HG03103 (cell line): ENCODE measurements at regions not wholly inside any gene's neighbourhood (a gene's known extent, or its start where the extent isn't known, plus 50 kb on each side); places are given as distances from the start of the nearest gene placed in this dataset.
"Not testable (repeated sequence)": the region's sequence is repeated elsewhere in the genome, so short reads cannot be mapped to it uniquely, and the experiment has no call there.

Experiments
- ATAC-seq: cut with Tn5 transposase; IDR thresholded peaks from one replicate; pipeline ENCODE4 v1.9.1; 2021; ENCODE audit warnings: low read depth; ENCODE audit not compliant: unreplicated experiment

DNA sequence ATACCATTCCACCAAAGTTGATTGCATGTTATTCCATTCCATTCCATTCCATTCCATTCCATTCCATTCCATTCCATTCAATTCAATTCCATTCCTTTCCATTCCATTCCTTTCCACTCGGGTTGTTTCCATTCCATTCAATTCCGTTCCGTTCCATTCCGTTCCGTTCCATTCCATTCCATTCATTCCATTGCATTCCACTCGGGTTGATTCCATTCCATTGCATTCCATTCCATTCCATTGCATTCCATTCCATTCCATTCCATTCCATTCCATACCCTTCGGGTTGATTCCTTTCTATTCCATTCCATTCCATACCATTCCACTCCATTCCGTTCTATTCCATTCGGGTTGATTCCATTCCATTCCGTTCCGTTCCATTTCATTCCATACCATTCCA, 166.9 kb downstream of the CWH43 start:
- peak; percentile 30 for ATAC-seq

DNA sequence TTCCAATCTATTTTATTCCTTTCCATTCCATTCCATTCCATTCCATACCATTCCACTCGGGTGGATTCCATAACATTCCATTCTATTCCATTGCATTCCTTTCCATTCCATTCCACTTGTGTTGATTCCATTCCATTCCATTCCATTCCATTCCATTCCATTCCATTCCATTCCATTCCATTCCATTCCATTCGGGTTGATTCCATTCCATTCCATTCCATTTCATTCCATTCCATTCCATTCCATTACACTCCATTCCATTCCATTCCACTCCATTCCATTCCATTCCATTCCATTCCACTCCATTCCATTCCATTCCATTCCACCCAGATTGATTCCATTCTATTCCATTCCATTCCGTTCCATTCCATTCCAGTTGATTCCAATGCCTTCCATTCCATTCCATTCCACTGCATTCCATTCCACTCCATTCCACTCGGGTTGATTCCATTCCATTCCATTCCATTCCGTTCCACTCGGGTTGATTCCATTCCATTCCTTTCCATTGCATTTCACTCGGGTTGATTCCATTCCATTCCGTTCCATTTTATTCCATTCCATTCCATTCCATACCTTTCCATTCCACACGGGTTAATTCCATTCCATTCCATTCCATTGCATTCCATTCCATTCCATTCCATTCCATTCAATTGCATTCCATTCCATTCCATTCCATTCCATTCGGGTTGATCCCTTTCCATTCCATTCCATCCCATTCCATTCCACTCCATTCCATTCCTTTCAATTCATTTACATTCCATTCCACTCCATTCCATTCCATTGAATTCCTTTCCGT, 168.4 kb downstream of the CWH43 start:
- peak; percentile 56 for ATAC-seq

DNA sequence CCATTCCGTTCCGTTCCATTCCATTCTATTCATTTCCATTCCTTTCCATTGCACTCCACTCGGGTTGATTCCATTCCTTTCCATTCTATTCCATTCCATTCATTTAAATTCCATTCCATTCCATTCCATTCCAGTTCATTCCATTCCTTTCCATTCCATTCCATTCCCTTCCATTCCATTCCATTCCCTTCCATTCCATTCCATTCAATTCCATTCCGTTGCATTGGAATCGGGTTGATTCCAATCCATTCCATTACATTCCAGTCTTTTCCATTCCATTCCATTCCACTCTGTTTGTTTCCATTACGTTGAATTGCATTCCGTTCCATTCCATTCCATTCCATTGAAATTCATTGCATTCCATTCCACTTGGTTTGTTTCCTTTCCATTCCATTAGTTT, 169.2 kb downstream of the CWH43 start:
- ATAC-seq: not testable (repeated sequence)

GRCh38 chr4:49156309-49156708, 170.2 kb downstream of the CWH43 start:
- not testable (repeated sequence) for ATAC-seq

- not testable (repeated sequence) for ATAC-seq
Observed at GRCh38 chr4:49157630-49158029, 171.6 kb downstream of the CWH43 start.

GRCh38 chr4:49161111-49161541, 175.1 kb downstream of the CWH43 start:
- ATAC-seq: not testable (repeated sequence)

DNA sequence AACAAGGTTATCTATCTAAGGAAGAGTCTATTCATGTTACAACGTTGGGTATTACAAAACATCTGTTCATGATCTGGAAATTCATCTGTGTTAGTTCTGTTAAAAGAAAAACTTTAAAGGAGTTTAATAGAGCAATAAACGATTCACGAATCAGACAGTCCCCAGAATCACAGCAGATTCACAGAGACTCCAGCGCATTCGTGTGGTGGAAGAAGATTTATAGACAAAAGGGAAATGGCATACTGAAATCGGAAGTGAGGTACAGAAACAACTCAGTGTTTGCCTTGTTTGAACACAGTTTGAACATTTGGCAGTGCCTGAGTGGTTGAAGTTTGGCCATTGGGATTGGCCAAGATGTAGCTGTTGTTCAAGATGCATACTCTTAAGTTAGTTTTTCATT, 178.8 kb downstream of the CWH43 start:
- not testable (repeated sequence) for ATAC-seq

DNA sequence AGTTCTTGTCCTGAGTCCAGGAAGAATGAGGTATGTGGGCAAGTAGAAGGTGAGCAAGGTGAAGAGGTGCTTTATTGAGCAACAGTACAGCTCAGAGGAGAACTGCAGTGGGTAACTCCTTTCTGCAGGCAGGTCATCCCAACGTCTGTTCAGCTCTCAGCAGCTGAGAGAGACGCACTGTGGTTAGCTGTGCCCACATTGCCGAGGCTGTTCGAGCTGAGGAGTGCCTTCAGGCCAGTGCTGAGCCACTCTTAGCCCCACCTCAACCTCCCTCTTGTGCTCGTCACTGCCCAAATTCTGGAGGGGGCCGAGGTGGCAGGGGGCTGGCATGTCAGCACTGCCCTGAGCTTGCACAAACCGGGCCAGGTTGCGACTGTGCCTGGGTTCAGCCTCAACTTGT, 191.8 kb downstream of the CWH43 start:
- ATAC-seq: not testable (repeated sequence)

DNA sequence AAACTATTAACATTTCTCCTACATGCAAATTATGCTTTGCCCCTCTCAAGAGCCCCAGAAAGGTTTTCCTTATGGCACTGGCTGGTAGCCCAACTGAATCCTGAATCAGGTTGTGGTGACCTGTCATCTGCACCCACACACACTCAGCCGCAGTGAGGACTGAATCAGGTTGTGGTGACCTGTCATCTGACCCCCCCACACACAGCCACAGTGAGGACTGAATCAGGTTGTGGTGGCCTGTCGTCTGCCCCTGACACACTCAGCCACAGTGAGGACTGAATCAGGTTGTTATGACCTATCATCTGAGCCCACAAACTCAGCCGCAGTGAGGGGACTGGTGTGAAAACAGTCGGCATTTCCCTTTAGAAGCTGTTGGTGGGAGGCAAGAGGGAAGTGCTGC, 195.0 kb downstream of the CWH43 start:
- ATAC-seq: not testable (repeated sequence)

DNA sequence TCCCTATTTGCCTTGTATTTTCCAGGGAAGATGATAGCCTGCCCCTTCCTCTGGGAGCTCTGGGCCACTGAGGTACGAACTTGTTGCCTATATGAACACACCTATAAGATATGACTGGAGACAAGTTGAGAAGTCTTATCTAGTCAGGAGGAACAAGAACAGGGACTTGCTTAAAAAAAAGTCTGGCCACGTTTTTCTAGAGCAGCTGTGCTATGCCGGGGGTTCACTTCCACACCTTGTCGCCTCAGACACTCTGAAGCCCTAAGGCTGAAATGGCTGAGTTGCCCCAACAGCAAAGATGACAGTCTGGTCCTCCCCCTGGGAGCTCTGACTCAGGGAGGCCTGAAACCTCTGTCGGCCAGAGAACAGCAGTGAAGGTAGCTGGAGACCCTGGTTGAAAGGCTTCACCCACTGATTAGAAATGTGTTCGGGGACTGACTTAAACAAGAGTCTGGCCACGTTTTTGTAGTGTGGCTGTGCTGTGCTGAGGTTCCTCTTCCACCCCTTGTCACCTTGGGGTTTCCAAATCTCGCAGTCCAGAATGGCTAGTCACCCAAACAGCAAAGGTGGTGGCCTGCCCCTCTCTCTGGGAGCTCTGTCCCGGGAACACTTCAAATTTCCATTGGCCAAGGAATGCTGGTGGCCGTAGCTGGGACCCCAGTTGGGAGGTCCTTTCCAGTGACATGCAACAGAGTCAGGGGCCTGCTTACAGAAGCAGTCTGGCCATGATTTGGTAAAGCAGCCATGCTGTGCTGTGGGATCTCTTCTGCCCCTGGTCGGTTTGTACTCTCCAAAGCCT, 225.5 kb downstream of the CWH43 start:
- not testable (repeated sequence) for ATAC-seq

DNA sequence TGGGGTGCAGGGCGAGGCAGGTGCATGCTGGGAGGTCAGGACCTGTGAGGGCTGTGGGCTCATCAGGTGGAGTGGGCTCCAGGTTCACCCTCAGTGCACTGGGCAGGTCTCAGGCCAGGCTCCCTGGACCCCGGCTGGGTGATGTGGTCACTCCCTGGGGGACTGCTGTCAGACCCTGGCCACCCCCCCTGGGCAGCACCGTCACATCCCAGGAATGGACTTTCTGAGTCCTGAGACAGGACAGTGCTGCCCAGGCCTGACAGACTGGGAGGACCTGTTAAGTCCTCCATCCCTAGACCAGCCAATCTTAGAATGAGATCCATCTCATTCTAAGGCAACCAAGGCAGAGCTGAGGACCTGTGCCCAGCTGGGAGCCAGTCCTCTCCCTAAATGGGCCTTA, 227.2 kb downstream of the CWH43 start:
- ATAC-seq: not testable (repeated sequence)

GRCh38 chr4:49213750-49214149, 227.7 kb downstream of the CWH43 start:
- not testable (repeated sequence) for ATAC-seq

DNA sequence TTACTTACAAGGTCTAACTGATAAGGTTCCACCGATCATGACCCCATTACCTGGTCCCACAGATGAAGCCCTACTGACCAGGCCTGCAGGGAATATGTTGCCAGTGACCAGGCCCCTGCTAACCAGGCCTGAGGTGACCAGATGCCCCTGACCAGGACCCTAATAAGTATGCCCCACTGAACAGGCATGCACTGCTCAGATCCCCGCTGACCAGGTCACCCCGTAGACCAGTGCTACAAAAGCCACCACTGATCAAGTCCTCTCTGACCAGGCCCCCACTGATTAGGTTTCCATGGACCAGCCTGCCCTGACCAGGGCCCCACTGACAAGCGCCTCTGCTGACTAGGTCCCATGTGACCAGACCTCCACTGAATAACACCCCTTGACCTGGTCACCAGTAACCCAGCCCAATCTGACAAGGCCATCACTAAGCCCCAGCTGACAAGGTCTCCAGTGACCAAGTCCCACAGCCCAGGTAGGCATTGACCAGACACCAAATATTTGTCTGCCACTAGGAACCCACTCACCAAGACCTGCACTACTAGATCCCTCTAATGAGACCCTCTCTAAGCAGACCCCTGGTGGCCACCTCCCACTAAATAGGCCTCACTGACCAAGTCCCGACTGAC, 228.5 kb downstream of the CWH43 start:
- not testable (repeated sequence) for ATAC-seq

DNA sequence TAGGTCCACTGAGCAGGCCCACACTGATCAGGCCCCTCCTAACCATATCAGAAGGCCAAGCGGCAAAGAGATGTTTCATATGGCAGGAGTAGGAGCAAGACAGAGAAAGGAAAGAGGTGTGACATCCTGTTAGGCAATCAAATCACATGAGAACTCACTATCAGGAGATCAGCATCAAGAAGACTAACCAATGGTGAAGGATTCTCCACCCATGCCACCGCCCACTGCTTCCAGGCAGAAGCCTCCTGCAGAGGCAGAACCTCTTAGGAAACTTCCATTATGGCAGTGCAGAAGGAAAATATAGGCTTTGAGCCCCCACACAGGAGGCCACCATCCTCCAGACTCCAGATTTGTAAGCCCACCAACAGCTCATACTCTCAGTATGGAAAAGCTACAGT, 229.0 kb downstream of the CWH43 start:
- ATAC-seq: not testable (repeated sequence)

- not testable (repeated sequence) for ATAC-seq
Observed at GRCh38 chr4:49216606-49217005, 230.5 kb downstream of the CWH43 start.

GRCh38 chr4:49217492-49217891, 231.4 kb downstream of the CWH43 start:
- ATAC-seq: no peak

- not testable (repeated sequence) for ATAC-seq
Observed at GRCh38 chr4:49218094-49218493, 232.0 kb downstream of the CWH43 start.

- ATAC-seq: not testable (repeated sequence)
Observed at GRCh38 chr4:49218931-49219330, 232.9 kb downstream of the CWH43 start.

GRCh38 chr4:49219489-49220225, 233.6 kb downstream of the CWH43 start:
- ATAC-seq: not testable (repeated sequence)

DNA sequence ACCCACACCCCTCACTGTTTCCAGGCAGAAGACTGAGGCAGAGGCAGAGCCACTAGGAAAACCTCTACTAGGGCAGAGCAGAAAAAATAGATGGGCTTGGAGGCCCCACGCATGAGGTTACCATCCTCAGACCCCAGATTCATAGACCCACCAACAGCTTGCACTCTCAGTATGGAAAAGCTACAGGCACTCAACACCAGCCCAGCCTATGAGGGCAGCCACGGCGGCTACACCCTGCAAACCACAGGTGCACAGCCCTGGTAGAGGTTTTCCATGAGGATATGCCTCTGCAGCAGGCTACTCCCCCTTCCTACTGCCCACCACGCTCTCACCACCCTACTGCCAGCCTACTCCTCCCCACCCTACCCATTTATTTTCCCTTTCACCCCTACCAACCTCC, 235.1 kb downstream of the CWH43 start:
- ATAC-seq: no peak
